ENCODE measurements at regions not wholly inside any gene's neighbourhood (a gene's known extent, or its start where the extent isn't known, plus 50 kb on each side); places are given as distances from the start of the nearest gene placed in this dataset.

- Histone ChIP-seq H3K36me3 (no peaks in the 10 kb centered on the region), H3K27ac (no peak overlapping the region), H3K9me3 (no peaks in the 10 kb centered on the region), H3K9ac (ENCODE audit: low read depth in 2 of 2, low read length in 2 of 2) (no peak overlapping the region), H3K4me3 (no peak overlapping the region), H3K27me3 (no peaks in the 10 kb centered on the region), H3K4me1 (no peaks in the 10 kb centered on the region)
- DNase-seq: no peak
- no peak for TF ChIP-seq CTCF (IDR thresholded peaks at IDR 0.05)
- intact Hi-C loops (cut with DNase I): loop anchor here (10.0 kb wide), 1 partner anchor 225 kb away; no protein-coding TSS in a partner anchor
Measured at GRCh38 chr6:19369785-19370184, 467.4 kb upstream of the ID4 start.

GRCh38 chr6:19370831-19371230 is 466.3 kb upstream of the ID4 start:
- no peak for TF ChIP-seq CTCF (IDR thresholded peaks at IDR 0.05)
- Histone ChIP-seq H3K9ac (ENCODE audit: low read depth in 2 of 2, low read length in 2 of 2) (no peak overlapping the region), H3K9me3 (no peaks in the 10 kb centered on the region), H3K27ac (no peak overlapping the region), H3K4me3 (no peak overlapping the region), H3K27me3 (no peaks in the 10 kb centered on the region), H3K4me1 (no peaks in the 10 kb centered on the region), H3K36me3 (no peaks in the 10 kb centered on the region)
- no peak for DNase-seq
- intact Hi-C loops (cut with DNase I): no loop called here

GRCh38 chr6:19375613-19376012 is 461.6 kb upstream of the ID4 start:
- TF ChIP-seq CTCF (IDR thresholded peaks at IDR 0.05): no peak
- intact Hi-C loops (cut with DNase I): no loop called here
- H3K27ac ChIP-seq: no peak overlapping the region
- no peaks in the 10 kb centered on the region for H3K27me3 ChIP-seq
- no peak for DNase-seq
- H3K9ac ChIP-seq (ENCODE audit: low read depth in 2 of 2, low read length in 2 of 2): no peak overlapping the region
- H3K36me3 ChIP-seq: no peaks in the 10 kb centered on the region
- no peaks in the 10 kb centered on the region for H3K9me3 ChIP-seq
- H3K4me1 ChIP-seq: no peaks in the 10 kb centered on the region
- no peak overlapping the region for H3K4me3 ChIP-seq

GRCh38 chr6:19377722-19378121 is 459.4 kb upstream of the ID4 start:
- no peak overlapping the region for H3K9ac ChIP-seq (ENCODE audit: low read depth in 2 of 2, low read length in 2 of 2)
- DNase-seq: no peak
- no peak overlapping the region for H3K4me3 ChIP-seq
- no peaks in the 10 kb centered on the region for H3K27me3 ChIP-seq
- no peaks in the 10 kb centered on the region for H3K36me3 ChIP-seq
- H3K9me3 ChIP-seq: no peaks in the 10 kb centered on the region
- intact Hi-C loops (cut with DNase I): no loop called here
- TF ChIP-seq CTCF (IDR thresholded peaks at IDR 0.05): no peak
- H3K4me1 ChIP-seq: no peaks in the 10 kb centered on the region
- no peak overlapping the region for H3K27ac ChIP-seq

- Histone ChIP-seq H3K4me3 (no peak overlapping the region), H3K9ac (ENCODE audit: low read depth in 2 of 2, low read length in 2 of 2) (no peak overlapping the region), H3K36me3 (no peaks in the 10 kb centered on the region), H3K27ac (no peak overlapping the region), H3K9me3 (no peaks in the 10 kb centered on the region), H3K27me3 (no peaks in the 10 kb centered on the region), H3K4me1 (no peaks in the 10 kb centered on the region)
- DNase-seq: no peak
- intact Hi-C loops (cut with DNase I): no loop called here
- TF ChIP-seq CTCF (IDR thresholded peaks at IDR 0.05): no peak
Measured at GRCh38 chr6:19380293-19380692, 456.9 kb upstream of the ID4 start.

GRCh38 chr6:19382676-19383075 is 454.5 kb upstream of the ID4 start:
- Histone ChIP-seq H3K27ac (no peak overlapping the region), H3K27me3 (no peaks in the 10 kb centered on the region), H3K4me1 (no peaks in the 10 kb centered on the region), H3K4me3 (no peak overlapping the region), H3K9ac (ENCODE audit: low read depth in 2 of 2, low read length in 2 of 2) (no peak overlapping the region), H3K9me3 (no peaks in the 10 kb centered on the region), H3K36me3 (no peaks in the 10 kb centered on the region)
- no peak for TF ChIP-seq CTCF (IDR thresholded peaks at IDR 0.05)
- DNase-seq: no peak
- intact Hi-C loops (cut with DNase I): no loop called here
